ENCODE measurements at regions not wholly inside any gene's neighbourhood (a gene's known extent, or its start where the extent isn't known, plus 50 kb on each side); places are given as distances from the start of the nearest gene placed in this dataset.
A peak's percentile ranks its signal among the peaks of the same experiment; 100 is the strongest.

DNA sequence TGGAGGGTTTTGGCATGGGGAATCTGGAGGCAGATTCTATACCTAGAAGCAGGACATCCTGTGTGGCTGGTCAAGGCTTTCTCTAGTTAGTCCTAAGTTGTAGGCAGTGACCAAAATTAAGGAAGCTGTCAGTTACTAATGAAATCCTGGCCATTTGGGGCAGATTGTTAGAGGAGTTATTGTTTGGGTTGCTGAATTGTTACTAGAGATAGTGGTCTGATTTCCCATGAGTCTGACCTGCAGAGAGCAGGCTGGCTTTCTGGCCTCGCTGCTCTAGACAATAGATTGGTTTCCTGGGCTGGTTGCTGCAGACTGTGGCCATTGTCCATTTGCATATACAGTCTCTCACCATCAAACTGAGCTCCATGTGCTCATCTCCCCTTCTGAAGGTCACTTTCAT lies 205.0 kb upstream of the SASH1 start:
- no peak for ATAC-seq
- DNase-seq (ENCODE audit: low spot score) = no peak

DNA sequence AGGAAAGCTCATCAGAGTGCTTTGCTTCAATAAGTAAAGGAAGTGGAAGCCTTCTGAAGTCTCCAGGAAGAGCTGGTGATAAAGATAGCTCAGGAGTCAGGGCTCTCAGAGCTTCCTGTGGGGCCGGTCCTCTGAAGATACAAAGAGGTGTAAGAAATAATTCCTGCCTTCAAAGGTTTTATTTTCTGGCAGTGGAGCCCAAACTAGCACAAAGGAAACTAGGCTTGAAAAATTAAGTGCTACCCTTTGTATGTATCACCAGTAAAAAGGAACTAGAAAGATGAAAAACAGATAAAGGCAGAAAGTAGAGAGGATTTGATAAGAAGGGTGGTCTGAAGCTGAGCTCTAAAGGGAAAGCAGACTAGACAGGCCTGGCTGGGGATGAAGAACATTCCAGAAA lies 204.1 kb upstream of the SASH1 start:
- ATAC-seq (no peak), DNase-seq (ENCODE audit: low spot score) (no peak)

DNA sequence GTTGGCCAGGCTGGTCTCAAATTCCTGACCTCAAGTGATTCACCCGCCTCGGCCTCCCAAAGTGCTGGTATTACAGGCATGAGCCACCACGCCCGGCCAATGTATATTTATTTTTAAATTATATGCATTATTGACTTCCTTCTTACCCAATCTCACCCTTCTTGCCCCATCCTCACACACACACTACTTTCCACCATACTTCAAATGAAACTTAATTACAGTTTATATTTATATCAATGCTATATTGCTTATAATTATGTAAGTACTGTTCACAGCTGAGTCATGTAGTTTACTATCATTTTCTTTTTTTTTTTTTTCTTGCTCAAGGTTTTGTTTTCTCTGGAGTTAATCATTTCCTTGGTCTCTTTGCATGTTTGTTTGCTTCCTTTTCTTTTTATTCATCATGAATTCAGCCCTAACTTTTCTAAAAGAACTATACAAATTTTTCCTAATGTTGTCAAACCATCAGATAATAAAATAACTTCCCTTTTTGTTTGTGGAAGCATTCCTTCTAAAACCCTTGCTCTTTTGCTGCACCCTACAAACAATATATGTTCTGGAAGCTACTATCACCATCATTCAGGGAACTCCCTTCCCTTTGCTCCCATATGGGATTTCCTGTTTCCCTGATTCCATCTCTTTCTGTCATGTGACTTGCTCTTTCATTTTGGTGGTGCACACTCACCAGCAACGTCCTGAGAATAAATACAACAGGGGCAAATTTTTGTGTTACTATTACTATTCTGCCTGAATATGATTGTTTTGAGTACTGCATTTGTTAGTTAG lies 201.7 kb upstream of the SASH1 start:
- no peak for DNase-seq (ENCODE audit: low spot score)
- no peak for ATAC-seq

DNA sequence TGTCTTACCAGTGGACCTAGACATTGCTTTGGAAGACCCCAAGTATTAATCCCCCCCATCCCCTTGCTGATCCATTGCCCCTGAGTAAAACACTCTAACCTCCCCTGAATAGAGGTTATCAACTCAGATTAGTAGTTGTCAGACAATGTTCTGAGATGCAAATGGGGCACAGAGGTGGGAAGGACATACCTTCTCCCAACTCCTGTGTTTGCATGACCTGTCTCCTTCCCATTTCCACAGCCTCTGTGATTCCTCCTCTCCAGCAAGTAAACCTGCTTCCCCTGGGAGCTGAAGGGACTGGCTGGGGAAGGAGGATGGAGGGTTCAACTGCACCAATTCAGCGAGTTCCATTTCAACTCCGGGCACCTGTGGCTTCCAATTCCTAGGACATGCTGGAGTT lies 199.8 kb upstream of the SASH1 start:
- ATAC-seq (no peak), DNase-seq (ENCODE audit: low spot score) (no peak)

DNA sequence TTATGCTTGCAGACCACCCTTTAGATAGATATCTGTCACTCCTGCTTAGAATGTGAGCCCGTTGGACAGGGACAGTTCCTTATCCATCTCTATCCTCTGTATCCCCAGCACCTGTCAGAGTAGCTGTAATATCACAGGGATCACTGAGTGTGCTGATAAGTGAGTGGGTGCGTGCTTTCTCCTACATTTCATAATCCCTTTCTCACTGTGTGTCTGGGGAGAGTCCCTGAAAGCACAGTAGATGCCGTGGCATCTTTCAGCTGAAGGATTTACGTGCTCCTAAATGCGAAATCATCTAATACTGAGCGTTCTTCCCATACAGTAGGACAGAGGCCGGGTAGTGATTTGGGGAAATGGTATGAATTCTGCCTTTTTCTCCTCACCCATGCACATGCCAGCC lies 198.9 kb upstream of the SASH1 start:
- no peak for DNase-seq (ENCODE audit: low spot score)
- no peak for ATAC-seq

- peak; percentile 58 for DNase-seq (ENCODE audit: low spot score)
- peak; percentile 86 for ATAC-seq
These were observed 197.6 kb upstream of the SASH1 start for GRCh38 chr6:148144917-148145521.

- DNase-seq (ENCODE audit: low spot score) = no peak
- ATAC-seq = no peak
These were observed 195.7 kb upstream of the SASH1 start for GRCh38 chr6:148146717-148147462.

DNA sequence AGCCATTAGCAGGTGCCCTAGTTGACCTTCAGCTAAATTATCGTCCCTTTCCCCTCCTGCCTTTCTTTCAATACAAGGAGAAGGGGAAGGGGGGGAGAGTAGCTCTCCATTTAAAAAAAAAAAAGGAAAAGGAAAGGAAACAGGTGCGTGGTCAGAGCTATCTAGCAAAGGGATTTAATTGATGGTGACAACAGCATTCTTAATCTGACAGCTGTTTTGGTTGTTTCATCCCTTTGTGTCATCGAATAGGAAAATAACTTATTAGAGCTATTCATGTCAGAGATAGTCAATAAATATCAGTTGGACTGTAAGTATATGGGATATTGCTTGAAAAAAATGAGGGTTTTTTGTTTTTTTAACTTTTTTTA lies 195.2 kb upstream of the SASH1 start:
- no peak for DNase-seq (ENCODE audit: low spot score)
- ATAC-seq = no peak

DNA sequence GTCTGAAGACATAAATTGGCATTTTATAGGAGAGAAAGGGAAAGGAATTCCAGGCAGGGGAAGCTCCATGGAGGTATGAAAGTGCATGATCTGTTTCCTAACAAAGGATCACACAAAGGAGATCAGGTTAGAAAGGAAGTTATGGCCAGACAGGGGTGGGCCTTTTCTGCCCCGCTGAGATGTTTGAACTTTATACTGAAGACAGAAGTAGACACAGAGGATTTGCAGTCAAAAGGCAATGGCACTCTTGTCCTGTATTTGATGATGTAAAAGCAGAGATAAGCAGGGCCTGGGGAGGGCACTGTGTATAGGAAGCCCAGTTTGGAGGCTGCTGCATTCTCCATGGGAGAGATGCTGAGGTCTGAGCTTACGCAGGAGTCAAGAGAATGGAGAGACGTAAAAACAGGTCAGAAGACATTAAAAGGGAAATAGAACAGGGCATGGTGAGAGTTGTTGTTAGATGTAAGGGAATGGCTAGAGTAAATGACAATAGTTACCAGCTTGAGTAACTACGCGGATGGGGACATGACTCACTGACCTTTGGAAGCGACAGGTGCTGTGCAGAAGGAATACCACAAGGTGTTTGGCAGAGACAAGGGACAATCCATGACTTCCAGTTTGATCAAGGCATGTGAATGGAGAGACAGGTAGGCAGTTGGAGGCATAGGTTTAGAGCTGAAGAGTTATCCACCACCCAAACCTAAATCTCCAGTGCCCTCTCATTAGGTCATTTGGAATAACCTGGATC lies 190.6 kb upstream of the SASH1 start:
- no peak for ATAC-seq
- no peak for DNase-seq (ENCODE audit: low spot score)

- no peak for DNase-seq (ENCODE audit: low spot score)
- ATAC-seq = no peak
These were observed 188.0 kb upstream of the SASH1 start for GRCh38 chr6:148154668-148155067.

GRCh38 chr6:148155293-148155692 lies 187.3 kb upstream of the SASH1 start:
- no peak for DNase-seq (ENCODE audit: low spot score)
- ATAC-seq = no peak

DNA sequence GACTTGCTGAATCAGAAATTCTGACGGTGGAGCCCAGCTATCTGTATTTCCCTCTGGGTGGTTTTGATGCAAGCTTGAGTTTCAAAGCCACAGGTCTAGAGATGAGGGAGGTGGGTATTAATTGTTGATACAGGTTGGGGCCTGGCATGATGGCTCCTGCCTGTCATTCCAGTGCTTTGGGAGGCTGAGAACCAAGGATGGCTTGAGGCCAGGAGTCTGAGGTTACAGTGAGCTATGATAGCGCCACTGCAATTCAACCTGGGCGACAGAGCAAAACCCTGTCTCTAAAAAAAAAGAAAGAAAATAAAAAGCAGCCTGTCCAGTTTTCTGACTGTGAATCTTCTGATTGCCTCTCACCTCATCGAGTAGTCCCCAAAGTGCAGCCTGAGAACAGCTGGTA lies 184.8 kb upstream of the SASH1 start:
- ATAC-seq (no peak), DNase-seq (ENCODE audit: low spot score) (no peak)

DNA sequence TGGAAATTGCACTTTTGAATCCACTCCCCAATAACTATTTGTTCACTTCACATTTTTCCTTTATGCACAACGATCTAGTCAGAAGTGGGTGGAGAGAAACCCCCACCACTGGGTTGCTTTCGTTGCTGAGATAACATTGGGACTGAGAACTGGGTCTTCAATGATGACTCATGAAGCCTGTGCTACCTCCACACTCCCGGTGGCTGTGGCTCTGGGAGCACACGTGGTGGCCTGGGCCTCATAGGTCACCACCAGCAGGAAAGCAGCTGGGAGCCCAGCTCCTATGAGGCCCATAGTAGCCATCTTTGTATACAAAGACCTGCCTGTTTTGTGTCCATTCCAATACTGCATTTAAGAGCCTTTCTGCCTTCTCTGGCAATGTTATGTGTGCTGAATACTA lies 178.0 kb upstream of the SASH1 start:
- DNase-seq (ENCODE audit: low spot score) (no peak), ATAC-seq (no peak)

- peak; percentile 80 for ATAC-seq
- no peak for DNase-seq (ENCODE audit: low spot score)
These were observed 176.2 kb upstream of the SASH1 start for GRCh38 chr6:148166339-148166968.

DNA sequence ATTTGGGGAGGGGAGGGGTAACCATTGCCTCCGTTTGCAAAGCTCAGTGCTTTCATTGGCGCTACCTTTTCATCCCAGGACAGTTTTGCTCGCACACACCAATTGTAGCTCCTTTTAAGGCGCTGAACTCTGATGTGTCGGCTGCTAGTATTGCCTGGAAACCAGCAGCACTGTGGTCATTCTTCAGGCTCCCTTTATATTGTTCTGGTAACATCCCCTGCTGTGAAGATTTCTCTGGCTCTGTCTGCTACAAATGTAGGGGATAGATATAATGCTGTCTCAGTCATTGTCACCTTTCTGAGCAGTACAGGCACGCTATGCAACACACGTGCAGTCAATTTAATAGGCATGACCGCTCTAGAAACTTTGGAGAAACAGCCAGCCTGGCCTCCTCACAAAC lies 172.9 kb upstream of the SASH1 start:
- ATAC-seq = no peak

GRCh38 chr6:148170286-148170685 lies 172.4 kb upstream of the SASH1 start:
- ATAC-seq (no peak), DNase-seq (ENCODE audit: low spot score) (no peak)

More for the DNA sequence above, 172.9 kb upstream of the SASH1 start:
- DNase-seq (ENCODE audit: low spot score) = no peak

DNA sequence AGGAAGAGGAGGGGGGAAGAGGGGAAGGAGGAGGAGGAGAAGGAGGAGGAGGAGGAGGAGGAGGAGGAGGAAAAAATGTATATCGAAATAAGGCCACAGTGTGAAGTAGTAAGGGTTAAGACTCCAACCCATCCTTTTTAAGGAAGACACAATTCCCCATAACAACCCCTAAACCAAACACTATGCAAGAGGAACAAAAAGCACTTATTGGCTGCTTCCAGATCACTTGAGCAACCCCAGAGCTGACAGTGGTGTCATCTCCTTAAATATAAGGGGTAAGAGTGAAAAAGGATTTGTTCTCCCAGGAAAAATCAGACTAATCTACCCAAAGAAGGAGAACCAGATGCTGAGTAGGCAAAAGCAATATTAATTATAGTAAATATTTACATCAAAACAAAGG lies 169.1 kb upstream of the SASH1 start:
- ATAC-seq (no peak), DNase-seq (ENCODE audit: low spot score) (no peak)

DNA sequence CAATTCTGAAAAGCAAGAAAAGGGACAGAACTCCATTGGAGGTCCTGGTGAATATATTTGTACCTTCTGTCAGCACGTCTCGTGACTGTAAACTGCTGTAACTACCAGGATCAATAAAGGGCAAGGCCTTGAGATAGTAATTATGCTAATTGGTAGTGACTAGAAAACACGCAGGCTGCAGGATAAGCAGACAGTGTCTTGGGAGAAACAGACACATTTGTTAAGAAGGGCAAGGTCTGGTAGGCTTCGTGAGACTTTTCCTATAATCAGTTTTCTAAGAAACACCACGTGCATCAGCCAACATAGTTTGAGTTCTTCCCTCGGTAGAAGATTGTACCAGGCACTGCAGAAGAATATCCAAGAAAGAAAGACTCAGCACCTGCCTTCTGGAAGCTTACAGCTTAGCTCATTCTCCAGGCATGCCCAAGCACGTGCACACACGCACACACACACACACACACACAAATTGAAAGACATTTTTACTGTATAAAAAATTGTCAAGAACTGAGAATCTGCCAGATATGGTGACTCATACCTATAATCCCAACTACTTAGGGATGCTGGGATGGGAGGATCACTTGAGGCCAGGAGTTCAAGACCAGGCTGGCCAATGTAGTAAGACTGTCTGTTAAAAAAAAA lies 167.0 kb upstream of the SASH1 start:
- DNase-seq (ENCODE audit: low spot score) (no peak), ATAC-seq (no peak)

DNA sequence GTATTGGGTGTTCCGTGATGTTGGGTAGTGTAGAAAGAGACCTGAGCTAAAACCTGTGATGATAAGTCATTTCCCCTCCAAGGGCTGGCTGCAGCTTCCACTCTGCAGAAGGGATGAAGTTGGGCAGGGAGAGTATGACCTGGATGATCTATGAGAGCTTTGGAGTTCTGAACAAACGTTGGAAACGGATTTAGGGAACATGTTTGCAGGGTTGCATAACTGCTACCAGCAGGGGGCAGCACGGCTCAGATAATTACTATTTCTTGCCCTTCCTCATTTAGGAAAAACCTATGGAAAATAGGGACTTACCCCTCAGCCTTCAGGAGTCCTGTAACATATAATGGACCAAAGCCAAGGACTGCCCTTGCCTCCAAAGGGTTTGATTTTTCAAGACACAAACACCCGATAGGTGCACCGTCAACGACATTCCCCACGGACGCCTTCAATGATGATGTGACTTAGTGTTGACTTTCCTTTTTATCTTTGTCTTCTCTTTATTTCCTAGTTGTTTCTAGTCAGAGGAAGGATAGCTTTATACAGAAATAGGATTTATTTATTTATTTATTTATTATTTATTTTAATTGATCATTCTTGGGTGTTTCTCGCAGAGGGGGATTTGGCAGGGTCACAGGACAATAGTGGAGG lies 164.9 kb upstream of the SASH1 start:
- DNase-seq (ENCODE audit: low spot score) (peak; percentile 59), ATAC-seq (peak; percentile 85)

DNA sequence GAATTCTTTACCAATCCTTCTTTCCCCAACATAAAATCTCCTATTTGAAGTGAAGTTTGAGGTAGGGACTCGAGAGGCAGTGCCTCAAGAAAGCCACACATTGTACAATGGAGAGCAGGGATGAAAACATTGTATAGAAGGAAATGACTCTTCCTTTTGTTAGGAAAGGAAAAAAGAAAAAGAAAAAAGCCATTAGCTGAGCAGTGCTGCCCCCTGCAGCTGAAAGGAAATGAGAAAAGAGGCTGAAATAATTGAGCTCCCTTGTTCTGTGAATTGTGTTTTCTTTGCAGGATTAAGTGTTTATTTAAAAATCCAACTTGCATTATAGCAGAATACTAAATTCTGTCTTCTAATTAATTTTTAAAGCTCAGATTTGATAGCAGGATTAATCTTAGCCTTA lies 162.9 kb upstream of the SASH1 start:
- ATAC-seq = peak; percentile 48
- no peak for DNase-seq (ENCODE audit: low spot score)
